ENCODE measurements at regions not wholly inside any gene's neighbourhood (a gene's known extent, or its start where the extent isn't known, plus 50 kb on each side); places are given as distances from the start of the nearest gene placed in this dataset.

GRCh38 chr5:51974834-51975233 is 591.6 kb downstream of the ISL1 start:
- TF ChIP-seq EZH2phosphoT487 (IDR thresholded peaks at IDR 0.05; ENCODE audit: insufficient read depth, low read depth) (no peak), EZH2 (IDR thresholded peaks at IDR 0.05; ENCODE audit: insufficient read depth, poor library complexity, severe bottlenecking) (no peak)

Measured in GM23248 (cell line).